GM12874 (cell line): ENCODE measurements at regions not wholly inside any gene's neighbourhood (a gene's known extent, or its start where the extent isn't known, plus 50 kb on each side); places are given as distances from the start of the nearest gene placed in this dataset.

Experiments
- TF ChIP-seq, protein P1 (sequence below): IDR thresholded peaks from 2 replicates; pipeline ENCODE4 v1.5.1; 2011; ENCODE audit warnings: low read depth, mild to moderate bottlenecking, control low read depth, low read length, moderate library complexity; ENCODE audit not compliant: insufficient read depth

DNA sequence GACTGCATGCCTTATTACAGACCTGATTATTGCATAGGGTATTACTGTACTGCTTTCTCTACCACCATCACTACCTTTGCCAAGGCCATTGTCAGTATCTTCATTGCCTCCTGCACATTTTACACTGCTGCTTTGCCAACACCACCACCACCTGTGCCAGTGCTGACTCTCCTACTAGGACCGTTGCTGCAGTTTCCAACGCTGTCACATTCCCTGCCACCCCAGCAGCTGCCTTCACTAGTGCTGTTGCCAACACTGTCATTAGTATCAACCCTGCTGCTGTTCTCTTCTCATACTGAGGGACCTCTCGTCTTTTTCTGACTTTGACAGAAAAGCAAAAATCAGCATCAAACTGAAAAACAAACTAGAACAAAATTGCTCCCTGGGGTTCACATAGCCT lies 394.9 kb upstream of the B3GALT2 start:
- TF ChIP-seq, protein P1, sequence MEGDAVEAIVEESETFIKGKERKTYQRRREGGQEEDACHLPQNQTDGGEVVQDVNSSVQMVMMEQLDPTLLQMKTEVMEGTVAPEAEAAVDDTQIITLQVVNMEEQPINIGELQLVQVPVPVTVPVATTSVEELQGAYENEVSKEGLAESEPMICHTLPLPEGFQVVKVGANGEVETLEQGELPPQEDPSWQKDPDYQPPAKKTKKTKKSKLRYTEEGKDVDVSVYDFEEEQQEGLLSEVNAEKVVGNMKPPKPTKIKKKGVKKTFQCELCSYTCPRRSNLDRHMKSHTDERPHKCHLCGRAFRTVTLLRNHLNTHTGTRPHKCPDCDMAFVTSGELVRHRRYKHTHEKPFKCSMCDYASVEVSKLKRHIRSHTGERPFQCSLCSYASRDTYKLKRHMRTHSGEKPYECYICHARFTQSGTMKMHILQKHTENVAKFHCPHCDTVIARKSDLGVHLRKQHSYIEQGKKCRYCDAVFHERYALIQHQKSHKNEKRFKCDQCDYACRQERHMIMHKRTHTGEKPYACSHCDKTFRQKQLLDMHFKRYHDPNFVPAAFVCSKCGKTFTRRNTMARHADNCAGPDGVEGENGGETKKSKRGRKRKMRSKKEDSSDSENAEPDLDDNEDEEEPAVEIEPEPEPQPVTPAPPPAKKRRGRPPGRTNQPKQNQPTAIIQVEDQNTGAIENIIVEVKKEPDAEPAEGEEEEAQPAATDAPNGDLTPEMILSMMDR: no peak

DNA sequence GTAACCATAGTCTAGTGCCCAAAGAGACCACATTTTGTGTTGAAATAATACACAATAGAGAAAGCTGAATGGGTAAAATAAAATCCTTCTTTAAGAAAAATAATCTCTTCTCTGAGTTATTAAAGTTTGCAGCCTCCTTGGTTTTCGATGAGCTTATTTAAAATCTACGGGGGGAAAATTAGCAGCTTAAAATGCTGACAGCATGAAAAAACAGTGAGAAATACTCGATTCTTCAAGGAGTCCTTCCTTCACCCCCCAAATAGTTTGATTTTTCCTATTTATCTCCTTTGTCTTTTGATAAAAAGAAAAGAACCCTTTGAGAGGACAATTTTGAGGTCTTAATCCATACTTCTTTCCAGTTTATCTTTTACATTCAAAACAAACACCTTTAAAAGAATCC lies 394.0 kb upstream of the B3GALT2 start:
- TF ChIP-seq, protein P1: no peak

DNA sequence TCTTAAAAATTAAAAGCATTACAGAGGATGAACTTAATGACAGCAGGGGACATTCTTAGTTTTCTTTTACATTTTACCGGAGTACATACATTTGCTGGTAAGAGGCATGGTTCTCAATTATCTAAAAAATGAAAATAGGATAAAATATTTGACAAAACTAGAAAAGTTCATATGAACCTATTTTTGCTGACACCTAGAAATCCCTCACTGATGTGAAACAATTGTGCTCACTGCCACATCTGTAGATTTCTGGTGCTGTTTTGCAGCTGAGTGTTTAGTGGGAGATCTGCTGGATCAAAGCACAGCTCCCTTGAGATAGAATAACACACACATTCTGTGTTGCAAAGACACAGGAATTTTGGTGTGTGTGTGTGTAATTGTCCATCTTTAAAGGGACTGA lies 392.9 kb upstream of the B3GALT2 start:
- TF ChIP-seq, protein P1: no peak

DNA sequence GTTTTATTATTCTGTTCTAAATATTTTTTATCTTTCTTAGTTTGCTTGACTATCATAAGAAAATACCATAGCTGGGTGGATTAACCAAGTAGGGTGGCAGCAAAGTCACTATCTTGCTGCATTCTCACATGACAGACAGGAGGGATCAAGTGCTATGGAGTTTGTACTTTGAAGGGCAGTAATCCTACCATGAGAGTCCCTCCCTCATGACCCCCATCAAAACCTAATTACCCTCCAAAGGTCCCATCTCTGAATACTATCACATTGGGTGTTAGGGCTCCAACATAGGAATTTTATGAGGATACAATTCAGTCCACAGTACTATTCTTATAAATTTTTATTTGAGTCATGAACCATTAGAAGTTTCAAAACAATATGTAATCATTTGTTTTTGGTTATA lies 388.5 kb upstream of the B3GALT2 start:
- TF ChIP-seq, protein P1: no peak

DNA sequence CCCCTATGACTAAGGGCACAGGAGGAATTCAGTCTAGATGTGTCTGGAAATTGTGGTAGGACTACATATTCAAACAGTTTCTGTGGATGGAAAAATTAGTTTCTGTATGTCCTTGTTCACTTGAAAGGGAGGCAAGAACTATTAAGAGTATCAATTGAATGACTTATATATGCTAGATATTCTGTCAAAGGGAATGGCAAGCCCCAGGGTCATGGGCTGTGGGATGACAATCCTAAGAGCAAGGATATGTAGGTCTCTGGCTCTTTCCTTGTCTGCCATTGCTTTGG lies 383.5 kb upstream of the B3GALT2 start:
- TF ChIP-seq, protein P1: no peak

DNA sequence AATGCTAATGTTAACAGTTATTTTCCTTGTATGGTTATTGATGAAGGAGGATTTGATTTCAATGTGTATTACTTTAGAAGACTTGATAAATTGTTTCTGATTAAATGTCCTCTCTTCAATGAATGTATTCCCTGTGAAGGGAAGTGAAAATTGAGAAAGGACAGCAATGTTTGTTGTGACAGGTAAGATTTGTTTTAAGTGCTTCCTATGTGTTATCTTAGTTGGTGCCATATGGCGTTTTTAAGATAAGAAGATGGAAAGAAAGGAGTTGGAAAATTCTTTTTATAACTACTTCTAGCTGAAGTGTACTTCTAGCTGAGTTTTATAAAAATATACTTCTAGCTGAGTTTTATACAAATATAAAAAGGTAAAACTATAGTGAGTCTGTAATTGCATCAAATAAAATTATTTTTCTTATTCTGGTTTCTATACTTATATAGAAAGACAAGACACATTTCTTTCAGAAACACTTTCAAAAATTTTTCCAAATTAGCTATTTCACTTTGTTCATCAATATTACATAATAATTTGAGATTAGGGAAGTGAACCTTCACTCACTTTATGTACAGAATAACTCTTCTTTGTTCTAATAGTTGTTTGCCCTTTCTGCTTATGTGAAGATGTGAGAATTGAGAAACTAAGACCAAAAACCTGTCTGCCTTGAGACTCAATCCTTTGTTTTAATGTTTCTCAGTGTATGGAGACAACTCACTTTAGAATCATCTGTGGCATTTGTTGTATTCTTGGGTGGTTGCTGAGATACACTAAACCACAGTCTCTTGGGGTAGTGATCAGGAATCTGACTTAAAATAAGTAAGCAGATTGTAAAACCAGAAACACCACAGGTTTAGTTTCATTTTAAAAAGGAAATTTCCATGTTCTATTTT lies 382.9 kb upstream of the B3GALT2 start:
- TF ChIP-seq, protein P1: no peak

DNA sequence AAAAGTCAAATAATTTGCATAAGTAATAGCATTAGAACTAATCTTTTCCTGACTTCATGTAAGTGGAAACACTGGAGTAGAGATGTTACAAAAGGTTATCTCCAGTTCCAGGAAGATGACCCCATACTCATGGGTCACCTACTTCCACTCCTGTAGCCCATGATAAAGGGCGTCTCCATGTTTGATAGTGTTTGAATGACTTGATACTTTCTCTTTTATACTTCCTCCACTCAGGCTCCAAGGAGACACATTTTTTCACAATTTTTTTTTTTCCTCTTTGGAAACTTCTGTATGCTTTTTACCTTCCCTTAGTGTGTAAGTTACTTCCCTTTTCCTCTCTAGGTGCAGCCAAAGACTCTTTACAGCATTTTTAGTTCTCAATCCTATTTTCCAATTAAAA lies 382.1 kb upstream of the B3GALT2 start:
- TF ChIP-seq, protein P1: no peak
